GM18873 (cell line): ENCODE measurements at regions not wholly inside any gene's neighbourhood (a gene's known extent, or its start where the extent isn't known, plus 50 kb on each side); places are given as distances from the start of the nearest gene placed in this dataset.
"Not testable (repeated sequence)": the region's sequence is repeated elsewhere in the genome, so short reads cannot be mapped to it uniquely, and the experiment has no call there.

Experiments
- ATAC-seq: cut with Tn5 transposase; IDR thresholded peaks from one replicate; pipeline ENCODE4 v1.9.1; 2021; ENCODE audit warnings: mild to moderate bottlenecking, moderate library complexity, moderate number of reproducible peaks; ENCODE audit not compliant: unreplicated experiment, low FRiP score

GRCh38 chr22:48499456-48500425, 1327.9 kb downstream of the BRD1 start:
- ATAC-seq = no peak

DNA sequence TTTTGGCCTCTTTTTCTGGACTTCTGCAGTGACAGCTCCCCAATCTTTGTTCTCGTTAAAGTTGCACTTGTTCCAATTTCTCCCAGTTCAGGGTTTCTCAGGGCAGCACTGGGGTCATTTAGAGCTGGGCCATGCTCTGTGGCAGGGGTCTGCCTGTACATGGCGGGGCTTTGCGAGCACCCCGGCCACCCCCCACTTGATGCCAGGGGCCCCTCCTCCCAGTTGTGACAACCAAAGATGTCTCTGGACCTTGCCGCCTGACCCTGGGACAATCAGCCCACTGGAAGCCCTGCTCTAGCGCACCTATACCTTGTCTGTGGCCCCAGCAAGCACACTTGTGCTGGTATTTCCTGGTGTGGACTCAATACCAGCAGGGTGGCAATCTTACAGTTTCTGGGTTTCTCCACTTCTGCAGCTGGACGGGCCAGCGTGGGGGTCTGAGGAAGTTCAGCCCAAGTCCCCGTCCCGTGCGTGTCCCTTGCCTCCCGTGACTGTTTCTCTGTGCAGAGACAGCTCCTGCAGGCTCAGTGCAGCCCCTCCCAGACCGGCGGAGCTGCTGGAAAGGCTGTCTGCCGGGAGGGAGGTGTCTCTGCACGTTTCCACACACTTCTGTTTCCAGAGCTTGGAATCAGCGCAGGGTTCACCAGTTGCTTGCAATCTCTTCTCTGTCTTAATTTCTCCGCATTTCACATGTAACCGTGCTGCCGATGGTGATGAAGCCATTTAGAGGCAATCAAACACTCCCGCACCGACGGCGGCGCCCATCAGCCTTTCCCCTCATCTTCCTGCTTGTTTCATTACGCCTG, 1328.9 kb downstream of the BRD1 start:
- no peak for ATAC-seq

DNA sequence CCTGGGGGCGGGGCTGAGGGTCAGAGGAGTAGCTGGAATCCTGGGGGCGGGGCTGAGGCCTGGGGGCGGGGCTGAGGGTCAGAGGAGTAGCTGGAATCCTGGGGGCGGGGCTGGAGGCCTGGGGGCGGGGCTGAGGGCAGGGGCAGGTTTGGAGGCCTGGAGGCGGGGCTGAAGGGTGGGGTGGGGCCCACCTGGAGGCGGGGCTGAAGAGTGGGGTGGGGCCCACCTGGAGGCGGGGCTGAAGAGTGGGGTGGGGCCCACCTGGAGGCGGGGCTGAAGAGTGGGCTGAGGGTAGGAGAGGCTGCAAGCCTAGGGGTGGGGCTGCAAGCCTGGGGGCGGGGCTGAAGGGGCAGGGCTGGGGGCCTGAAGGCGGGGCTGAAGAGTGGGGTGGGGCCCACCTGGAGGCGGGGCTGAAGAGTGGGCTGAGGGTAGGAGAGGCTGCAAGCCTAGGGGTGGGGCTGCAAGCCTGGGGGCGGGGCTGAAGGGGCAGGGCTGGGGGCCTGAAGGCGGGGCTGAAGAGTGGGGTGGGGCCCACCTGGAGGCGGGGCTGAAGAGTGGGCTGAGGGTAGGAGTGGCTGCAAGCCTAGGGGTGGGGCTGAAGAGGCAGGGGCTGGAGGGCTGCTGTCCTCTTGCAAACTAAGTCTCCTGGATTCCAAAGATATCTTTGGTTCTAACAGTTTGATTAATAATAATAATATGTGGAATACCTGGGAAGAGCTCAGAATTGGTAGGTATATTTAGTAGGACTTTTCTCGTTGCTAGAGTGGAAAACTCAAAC, 1329.7 kb downstream of the BRD1 start:
- ATAC-seq = not testable (repeated sequence)

DNA sequence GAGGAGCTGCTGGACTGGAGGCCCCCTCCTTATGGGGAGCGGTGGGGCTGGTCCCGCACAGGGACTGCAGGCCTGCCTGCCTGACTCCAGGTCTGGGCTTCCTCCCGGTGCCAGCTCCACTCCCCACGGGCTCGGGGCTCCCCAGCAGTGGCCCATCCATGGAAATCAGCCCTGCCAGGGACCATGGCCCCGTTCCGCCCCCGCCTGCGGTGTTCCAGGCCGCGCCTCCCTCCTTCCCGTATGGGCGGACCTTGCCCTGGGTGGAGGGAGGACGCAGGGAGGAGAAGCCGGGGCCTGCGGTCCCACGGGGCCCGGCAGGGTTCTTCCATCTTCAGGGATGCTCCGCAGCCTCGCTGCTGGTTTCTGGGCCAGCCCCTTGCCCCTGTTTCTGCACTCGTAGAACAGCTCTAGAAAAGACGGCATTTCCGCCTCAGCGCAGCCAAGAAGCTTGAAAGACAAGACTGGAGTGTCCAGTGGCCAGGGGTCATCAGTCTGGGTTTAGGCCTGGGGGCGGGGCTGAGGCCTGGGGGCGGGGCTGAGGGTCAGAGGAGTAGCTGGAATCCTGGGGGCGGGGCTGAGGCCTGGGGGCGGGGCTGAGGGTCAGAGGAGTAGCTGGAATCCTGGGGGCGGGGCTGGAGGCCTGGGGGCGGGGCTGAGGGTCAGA, 1330.6 kb downstream of the BRD1 start:
- no peak for ATAC-seq

DNA sequence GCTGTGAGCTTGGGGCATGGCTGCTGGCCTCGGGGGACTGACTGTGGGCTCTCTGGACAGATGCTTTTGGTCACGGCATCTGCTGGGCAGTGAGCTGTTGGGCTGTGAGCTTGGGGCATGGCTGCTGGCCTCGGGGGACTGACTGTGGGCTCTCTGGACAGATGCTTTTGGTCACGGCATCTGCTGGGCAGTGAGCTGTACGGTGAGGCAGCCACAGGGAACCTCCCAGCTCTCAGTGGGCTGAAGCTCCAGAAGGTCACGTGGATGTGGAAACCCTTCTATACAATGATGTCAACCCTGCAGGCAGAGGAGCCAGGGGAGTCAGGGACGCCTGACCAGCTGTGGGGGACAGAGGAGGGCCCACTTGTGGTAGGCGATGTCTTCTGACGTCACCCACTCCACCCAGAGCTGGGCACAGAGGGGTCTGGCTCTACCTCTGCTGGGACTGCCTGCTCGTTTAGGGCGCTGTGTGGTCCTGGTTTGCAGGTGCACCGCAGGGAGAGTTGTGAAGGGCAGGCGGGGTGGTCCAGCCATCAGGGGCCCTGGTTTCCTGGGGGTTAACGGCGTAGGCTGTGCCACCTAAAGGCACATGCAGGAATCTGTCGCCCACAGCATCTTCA, 1331.3 kb downstream of the BRD1 start:
- ATAC-seq = no peak

DNA sequence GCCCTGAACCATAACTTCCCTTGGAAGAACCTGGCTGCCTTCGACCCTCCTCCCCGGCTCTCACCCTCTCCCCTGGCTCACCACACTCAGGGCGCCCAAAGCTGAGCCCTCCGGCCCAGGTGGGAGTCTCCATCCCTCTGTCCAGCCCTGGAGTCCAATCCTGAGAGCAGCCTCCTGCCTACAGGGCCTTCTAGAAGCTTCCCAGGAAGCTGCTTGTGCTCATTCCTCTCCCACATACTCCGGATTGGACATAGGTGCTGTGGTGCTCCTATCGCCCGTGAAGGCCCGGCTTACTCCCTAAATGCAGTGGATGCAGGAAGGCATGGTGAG, 1332.0 kb downstream of the BRD1 start:
- ATAC-seq = no peak

DNA sequence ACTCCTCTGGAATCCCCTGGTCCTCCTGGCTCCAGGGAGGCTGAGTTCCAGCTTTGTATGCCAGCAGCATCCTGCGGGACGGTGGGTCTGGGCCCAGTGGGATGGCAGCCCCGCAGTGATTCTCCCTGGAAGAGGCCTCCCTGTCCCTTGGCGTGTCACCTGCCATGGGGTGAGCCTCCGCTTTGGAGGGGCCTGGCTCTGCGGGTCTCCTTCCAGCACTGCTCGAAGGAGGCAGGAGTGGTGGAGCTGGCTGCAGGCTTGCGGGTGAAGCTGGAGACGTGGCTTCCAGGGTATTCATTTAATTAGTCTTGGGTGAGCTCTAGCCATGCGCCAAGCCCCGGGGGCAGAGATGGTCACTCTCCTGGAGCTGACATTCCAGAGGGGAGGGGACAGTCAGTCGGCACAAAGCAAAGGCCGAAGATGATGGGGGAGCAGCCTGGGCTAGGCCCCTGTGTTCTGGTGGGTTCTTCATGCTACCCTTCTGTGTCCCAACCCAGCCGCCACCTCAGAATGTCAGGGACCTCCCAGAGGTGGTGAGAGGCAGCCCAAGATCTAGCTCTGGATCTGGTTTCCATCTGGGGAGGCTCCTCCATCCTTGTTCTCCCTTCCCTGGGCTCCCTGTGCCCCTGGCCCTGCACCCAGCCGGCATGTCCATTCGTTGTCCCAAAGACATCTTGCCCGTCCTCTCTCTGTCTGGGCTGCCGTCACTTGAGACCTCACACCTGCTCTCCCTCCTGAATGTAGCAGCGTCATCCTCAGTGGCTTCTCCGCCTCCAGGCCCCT, 1332.5 kb downstream of the BRD1 start:
- ATAC-seq = no peak

- no peak for ATAC-seq
Measured at GRCh38 chr22:48494256-48494967, 1333.3 kb downstream of the BRD1 start.

GRCh38 chr22:48493733-48494132, 1333.9 kb downstream of the BRD1 start:
- ATAC-seq = no peak

DNA sequence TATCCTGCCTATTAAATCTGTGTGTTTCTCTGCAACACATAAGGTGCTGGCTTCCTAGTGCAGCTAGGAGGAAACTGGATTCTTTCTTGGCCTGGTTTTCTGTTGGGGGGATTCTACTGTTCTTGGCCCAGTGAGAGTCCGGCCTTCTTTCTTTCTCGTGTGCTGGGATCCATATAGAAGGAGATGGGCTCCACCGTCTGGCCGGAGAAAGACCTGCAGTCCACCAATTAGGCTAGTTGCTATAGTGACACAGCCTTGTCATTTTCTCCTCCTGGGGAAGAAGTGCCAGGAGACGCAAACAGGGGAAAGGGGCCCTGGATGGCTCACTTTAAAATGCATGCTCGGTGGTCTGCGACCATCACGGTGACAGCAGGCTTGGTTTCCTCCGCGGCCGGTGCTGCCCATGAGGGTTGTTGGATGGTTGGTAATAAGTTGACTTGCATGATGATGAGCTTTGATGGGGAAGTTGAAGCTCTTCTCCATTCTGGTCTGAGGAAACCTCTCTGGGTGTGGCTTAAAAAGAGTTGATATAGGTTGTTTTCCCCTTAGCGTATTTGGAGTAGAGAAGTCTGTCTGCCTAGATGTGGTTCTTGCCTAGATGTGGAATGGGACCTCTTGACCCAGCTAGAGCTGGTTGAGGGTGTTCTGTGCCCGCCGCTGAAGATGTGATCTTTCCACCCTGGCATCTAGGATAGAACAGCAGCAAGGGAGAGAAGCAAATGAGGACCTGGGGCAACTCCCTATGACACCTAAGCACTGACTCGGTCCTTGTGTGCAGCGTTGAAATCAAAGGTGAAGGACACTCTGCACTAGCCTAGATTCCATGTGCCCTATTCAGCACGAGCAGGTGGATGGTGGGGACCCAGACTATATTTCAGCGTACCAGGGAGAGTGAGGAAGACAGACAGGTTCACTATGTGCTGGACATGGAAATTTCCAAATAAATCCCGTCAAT, 1335.0 kb downstream of the BRD1 start:
- no peak for ATAC-seq

DNA sequence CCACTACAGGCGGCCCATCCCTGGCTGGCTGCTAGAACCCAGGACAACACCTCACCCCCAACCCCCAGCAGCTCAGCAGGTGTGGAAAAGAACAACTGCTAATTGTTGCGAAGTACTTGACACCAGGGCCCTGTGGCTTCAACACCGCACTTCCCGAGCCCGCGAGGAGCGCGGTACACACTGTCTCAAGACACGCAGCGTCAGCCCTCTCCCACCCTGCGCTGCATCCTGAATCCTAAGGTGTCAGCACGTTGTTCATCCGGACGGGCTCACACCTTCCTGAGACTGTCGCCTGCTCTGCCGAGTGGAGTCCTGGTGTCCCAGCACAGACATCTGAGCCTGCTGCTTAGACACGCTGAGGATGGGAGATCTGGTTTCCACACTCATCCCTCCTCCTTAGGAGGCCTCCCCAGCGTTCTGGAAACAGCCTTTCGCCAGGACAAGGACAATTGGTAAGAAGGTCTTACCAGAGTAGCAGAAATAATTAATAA, 1336.2 kb downstream of the BRD1 start:
- ATAC-seq = no peak

DNA sequence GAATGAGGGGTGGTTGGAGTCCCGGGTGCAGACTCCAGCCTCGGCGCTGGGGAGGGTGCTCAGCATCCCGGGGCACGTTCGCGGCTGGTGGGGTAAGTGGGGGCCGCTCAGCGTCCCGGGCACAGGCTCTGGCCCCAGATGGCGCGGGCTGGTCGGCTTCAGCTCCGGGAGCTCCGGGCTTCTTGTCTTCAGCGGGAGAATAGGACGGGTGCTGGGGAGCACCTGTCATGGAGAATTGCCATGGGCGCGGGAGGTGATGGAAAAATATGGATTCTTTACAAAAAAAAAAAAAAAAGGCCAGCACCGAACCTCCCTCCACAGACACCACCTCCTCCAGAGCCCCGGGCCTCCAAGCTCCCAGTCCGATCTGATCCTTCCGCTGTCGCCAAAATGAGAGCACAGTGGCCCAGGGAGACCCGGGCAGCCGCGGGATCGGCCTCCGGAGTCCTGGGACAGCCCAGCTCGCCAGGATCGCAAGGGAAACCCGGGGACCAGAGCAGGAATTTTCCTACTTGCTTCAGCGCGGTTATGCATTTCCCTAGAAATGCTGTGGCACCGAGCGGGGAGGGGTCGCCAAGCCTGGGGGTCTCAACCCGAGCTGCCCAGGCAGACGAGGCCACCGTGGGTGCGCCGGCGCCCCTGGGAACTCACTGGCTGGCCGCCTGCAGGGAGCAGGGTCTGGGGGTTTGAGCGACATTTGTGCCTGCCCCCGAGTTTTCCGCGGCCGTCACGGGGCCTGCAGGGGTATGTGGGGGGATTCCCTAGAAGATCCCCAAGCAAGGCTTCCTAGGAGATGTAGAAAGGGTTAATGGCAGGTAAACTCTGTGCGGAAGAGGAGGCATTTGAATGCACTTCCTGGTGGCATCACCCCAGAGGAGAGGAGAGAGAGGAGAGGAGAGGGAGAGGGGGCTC, 1336.9 kb downstream of the BRD1 start:
- no peak for ATAC-seq

DNA sequence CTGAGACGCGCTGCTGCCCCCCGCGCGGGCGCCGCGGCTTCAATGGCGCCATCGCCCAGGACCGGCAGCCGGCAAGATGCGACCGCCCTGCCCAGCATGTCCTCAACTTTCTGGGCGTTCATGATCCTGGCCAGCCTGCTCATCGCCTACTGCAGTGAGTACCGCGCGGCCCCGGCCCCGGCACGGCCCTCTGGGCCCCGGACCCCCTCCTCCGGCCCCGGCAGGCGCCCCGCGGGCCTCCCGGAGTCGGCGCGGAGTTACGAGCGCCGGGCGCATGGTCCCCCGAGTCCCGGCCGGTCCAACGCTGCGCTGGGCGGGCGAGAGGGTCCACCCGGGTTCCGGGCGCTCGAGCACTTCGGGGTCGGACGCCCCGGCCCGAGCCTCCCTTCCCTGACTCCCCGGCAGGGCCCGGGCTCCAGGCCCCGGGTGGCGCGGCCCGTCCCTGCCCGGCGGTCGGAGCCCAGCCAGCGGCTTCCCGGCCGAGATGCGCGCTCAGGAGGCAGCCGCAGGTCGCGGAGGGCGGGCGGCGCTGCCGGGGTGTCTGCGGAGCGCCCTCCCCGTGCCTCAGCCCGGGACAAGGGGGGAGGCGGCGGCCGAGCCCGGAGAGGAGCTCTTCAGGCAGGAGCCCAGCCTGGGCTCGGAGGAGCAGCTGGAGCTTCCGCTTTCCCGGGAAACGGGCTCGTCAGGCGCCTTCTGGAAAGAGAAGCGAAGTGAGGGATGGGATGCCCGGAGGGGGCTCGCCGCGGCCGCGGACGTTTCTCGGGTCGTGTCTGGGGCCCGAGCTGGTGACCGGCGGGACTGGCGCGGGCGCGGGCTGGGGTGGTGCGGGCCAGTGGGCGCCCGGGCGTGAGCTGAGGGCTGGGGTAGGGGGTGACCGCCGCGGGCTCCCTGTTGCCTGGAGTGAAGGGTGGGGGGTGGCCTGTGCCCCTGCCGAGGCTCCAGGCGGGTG, 1337.8 kb downstream of the BRD1 start:
- no peak for ATAC-seq

DNA sequence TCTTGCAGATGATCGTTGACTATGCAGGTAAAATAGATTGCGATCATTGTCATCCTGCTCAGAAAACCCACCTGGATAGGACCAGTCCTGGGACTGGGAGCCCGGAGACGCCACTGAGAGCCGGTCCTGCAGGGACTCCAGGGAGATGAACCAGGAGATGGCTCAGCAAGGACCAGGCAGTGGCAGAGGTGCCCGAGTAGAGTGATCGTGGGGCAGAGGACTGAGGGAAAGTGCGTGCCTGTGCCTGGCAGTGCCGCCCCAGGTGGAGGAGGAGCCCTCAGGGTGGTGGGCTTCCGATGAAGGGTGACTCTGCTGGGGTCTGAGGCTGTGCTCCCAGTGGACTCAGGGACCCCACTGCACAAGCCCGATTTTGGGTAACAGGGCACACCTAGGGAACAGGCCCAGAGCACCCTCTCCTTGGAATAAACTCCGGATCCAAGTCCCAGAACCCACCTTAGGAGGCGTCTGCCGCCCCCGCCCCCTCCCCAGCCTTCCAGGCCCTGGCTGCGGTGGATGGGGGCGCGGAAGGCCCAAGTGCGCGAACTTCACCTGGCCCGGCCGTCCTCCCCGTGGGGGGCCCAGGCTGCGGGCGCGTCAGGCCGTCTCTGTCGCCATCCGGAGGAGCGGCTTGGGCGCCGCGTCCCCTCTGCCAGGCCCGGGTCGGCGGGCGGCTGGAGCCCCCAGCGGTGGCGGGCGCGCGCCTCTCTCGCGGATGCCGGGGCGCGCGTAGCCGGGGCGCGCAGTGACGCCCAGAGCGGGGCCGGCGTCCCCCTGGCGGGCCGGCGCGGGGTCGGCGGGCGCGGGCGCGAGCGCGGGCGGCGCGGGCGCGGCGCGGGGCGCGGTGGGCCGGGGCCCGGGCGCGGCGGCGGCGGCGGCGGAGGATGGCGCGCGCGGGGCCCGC, 1338.8 kb downstream of the BRD1 start:
- no peak for ATAC-seq
